ENCODE measurements at regions not wholly inside any gene's neighbourhood (a gene's known extent, or its start where the extent isn't known, plus 50 kb on each side); places are given as distances from the start of the nearest gene placed in this dataset.

DNA sequence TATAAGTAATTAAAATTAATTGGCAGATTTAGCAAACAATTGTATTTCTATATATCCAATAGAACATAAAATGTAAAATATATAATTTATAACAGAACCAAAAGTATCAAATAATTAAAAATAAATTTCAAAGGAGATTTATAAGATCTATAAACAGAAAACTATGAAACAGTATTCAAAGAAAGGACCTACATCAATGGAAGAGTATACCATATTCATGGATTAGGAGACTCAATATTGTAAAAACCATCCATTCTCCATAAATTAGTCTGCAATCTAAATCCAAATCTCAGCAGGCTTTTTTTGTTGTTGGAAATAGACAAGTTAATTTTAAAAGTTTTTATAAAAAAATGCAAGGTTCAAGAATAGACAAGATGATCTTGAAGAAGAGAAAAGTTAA lies 149.0 kb upstream of the RUNX3 start:
- no peak overlapping the region for H3K4me3 ChIP-seq (ENCODE audit: low read depth, low read length)
- TF ChIP-seq, protein P1, sequence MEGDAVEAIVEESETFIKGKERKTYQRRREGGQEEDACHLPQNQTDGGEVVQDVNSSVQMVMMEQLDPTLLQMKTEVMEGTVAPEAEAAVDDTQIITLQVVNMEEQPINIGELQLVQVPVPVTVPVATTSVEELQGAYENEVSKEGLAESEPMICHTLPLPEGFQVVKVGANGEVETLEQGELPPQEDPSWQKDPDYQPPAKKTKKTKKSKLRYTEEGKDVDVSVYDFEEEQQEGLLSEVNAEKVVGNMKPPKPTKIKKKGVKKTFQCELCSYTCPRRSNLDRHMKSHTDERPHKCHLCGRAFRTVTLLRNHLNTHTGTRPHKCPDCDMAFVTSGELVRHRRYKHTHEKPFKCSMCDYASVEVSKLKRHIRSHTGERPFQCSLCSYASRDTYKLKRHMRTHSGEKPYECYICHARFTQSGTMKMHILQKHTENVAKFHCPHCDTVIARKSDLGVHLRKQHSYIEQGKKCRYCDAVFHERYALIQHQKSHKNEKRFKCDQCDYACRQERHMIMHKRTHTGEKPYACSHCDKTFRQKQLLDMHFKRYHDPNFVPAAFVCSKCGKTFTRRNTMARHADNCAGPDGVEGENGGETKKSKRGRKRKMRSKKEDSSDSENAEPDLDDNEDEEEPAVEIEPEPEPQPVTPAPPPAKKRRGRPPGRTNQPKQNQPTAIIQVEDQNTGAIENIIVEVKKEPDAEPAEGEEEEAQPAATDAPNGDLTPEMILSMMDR (IDR thresholded peaks at IDR 0.05; ENCODE audit: insufficient read depth, low read depth, low read length): no peak
- no peak for DNase-seq (ENCODE audit: low read depth)

- no peak overlapping the region for H3K4me3 ChIP-seq (ENCODE audit: low read depth, low read length)
- no peak for DNase-seq (ENCODE audit: low read depth)
- TF ChIP-seq, protein P1 (IDR thresholded peaks at IDR 0.05; ENCODE audit: insufficient read depth, low read depth, low read length): no peak
These were observed 144.5 kb upstream of the RUNX3 start for GRCh38 chr1:25074351-25075227.

GRCh38 chr1:25073640-25074270 lies 143.7 kb upstream of the RUNX3 start:
- TF ChIP-seq, protein P1 (IDR thresholded peaks at IDR 0.05; ENCODE audit: insufficient read depth, low read depth, low read length): no peak
- no peak overlapping the region for H3K4me3 ChIP-seq (ENCODE audit: low read depth, low read length)
- DNase-seq (ENCODE audit: low read depth): no peak

GRCh38 chr1:25072461-25072860 lies 142.4 kb upstream of the RUNX3 start:
- no peak for DNase-seq (ENCODE audit: low read depth)
- TF ChIP-seq, protein P1 (IDR thresholded peaks at IDR 0.05; ENCODE audit: insufficient read depth, low read depth, low read length): no peak
- no peak overlapping the region for H3K4me3 ChIP-seq (ENCODE audit: low read depth, low read length)

DNA sequence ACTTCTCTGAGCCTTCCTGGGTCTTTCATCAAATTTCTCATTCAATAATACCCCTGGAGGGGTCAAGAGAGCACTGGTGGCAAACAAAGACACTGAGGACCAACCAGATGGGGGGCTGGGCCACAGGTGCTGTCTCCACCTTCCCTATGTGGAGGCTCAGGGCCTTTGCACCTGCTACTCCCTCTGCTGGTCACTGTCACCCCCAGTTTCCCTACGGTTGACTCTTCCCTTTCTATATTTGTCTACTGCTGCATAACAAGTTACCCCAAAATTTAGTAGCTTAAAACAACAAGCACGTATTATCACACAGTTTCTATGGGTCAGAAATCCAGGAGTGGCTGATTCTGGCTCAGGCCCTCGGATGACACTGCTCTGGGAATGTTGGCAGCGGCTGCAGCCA lies 138.8 kb upstream of the RUNX3 start:
- DNase-seq (ENCODE audit: low read depth): no peak
- TF ChIP-seq, protein P1 (IDR thresholded peaks at IDR 0.05; ENCODE audit: insufficient read depth, low read depth, low read length): peak; percentile 12
- H3K4me3 ChIP-seq (ENCODE audit: low read depth, low read length): no peak overlapping the region

DNA sequence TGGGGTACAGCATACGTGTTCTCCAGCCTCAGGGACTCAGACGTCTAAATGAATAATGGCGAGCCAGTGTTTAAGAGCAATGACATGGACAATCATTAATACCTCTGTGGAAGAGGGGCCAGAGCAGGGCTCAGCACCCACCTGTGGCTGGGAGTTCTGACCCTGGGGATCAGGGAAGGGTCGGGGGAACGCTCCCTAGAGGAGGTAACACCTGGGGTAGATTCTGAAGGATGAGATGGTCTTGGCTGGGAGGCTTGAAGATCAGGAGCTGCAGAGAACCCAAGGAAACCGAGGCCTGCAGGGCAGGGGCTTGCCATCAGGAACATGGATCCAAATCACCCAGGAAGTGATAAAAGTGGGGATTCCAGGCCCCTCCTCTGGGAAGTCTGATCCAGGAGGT lies 138.2 kb upstream of the RUNX3 start:
- no peak for DNase-seq (ENCODE audit: low read depth)
- TF ChIP-seq, protein P1 (IDR thresholded peaks at IDR 0.05; ENCODE audit: insufficient read depth, low read depth, low read length): no peak

More for the DNA sequence above, 138.2 kb upstream of the RUNX3 start:
- no peak overlapping the region for H3K4me3 ChIP-seq (ENCODE audit: low read depth, low read length)

All from fibroblast of villous mesenchyme (primary cell).